Upper lobe of left lung (tissue), 4 donors: ENCODE measurements at regions not wholly inside any gene's neighbourhood (a gene's known extent, or its start where the extent isn't known, plus 50 kb on each side); places are given as distances from the start of the nearest gene placed in this dataset.

Source experiments
- EP300 ChIP-seq, 4 donors: sonication (generic); formaldehyde crosslinking; IDR thresholded peaks; one replicate each; pipeline ENCODE4 v1.5.1; 2017; ENCODE audit warnings: antibody characterized with exemption in 4 of 4, control low read depth in 2 of 4
- TF ChIP-seq, protein P1 (sequence below), 6 experiments: fragments of 450-650 bp in 4 of 6; fragments of 200-600 bp in 2 of 6; sonication (generic) in 2 of 6; IDR thresholded peaks; one replicate each; pipeline ENCODE4 v1.5.1; 2016 to 2019; ENCODE audit warnings: antibody characterized with exemption in 6 of 6

DNA sequence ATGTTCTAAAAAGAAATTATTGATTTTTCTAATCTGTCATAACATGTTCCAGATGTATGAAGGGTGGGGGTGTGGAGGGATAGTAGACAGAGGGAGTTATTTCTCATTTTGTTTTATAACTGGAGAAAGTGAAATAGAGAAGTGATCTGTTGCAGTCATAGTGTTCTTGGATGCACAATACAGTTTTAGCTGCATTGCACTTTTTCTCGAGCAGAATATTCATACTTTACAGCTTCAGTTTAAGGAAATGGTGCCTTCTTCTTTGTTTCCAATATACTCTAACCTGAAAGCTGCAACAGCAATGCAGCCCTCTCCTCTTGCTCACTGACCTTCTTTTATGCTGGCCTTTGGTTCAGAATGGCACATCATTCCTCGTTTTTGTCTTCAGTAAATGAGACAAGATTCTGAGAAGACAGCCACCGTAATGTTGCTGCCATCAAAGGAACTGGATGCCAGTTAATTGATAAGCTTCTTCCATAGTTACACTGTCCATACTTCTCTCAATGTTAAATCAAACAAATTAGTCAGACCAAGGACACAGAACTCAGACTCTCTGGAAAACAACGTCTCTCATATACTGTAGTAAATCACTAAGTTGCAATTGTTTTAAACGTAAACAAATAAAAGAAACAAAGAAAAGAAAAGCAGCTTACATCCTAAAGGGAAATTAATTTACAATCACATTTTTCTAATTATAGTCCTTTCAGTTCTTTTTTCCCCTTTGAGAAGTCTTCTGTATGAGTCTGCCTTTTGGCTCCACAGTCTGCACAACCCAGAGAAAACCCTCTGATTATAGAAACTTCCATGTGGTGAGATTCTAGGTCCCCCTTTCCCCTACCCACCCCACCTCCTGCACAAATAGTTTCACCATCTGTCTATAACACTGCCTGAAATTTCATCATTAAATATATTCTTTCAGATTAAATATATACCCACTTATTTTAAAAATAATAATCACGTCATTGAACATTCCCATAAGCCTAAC, 97.4 kb upstream of the UGP2 start:
- TF ChIP-seq, protein P1, sequence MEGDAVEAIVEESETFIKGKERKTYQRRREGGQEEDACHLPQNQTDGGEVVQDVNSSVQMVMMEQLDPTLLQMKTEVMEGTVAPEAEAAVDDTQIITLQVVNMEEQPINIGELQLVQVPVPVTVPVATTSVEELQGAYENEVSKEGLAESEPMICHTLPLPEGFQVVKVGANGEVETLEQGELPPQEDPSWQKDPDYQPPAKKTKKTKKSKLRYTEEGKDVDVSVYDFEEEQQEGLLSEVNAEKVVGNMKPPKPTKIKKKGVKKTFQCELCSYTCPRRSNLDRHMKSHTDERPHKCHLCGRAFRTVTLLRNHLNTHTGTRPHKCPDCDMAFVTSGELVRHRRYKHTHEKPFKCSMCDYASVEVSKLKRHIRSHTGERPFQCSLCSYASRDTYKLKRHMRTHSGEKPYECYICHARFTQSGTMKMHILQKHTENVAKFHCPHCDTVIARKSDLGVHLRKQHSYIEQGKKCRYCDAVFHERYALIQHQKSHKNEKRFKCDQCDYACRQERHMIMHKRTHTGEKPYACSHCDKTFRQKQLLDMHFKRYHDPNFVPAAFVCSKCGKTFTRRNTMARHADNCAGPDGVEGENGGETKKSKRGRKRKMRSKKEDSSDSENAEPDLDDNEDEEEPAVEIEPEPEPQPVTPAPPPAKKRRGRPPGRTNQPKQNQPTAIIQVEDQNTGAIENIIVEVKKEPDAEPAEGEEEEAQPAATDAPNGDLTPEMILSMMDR (IDR thresholded peaks at IDR 0.05) = no peak
- no peak for TF ChIP-seq EP300 (IDR thresholded peaks at IDR 0.05)
